GM23248 (cell line): ENCODE measurements at regions not wholly inside any gene's neighbourhood (a gene's known extent, or its start where the extent isn't known, plus 50 kb on each side); places are given as distances from the start of the nearest gene placed in this dataset.

Source experiments
- EZH2 ChIP-seq: fragments of 200-600 bp; sonication (generic); IDR thresholded peaks from 2 replicates; pipeline ENCODE4 v1.6.1; 2018; ENCODE audit warnings: antibody characterized with exemption, mild to moderate bottlenecking; ENCODE audit not compliant: insufficient read depth, poor library complexity, severe bottlenecking
- EZH2phosphoT487 ChIP-seq: fragments of 200-600 bp; sonication (generic); IDR thresholded peaks from 2 replicates; pipeline ENCODE4 v1.6.1; 2018; ENCODE audit warnings: antibody characterized with exemption, moderate library complexity, mild to moderate bottlenecking, low read depth; ENCODE audit not compliant: insufficient read depth

- no peak for TF ChIP-seq EZH2
- TF ChIP-seq EZH2phosphoT487 = no peak
These were observed 167.9 kb upstream of the MCHR2 start for GRCh38 chr6:100161782-100162365.
